ENCODE measurements at regions not wholly inside any gene's neighbourhood (a gene's known extent, or its start where the extent isn't known, plus 50 kb on each side); places are given as distances from the start of the nearest gene placed in this dataset.

DNA sequence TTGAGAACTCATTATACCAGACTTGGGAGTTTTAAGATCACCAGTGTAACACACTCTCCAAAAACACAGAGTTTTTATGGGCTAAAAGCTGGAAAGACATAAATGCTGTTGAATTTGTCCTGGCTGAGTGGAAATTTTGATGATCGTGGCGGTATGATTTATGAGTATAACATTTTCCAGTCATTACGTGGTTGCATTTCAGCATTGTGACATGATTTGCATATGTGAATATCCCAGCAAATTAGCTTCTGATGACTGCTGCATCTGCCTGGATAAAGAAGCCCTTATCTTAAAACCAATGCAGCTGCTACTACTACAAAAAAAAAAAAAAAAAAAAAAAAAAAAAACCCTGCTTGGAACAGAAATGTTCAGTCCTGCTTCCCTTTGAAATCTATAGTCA is 850.9 kb downstream of the TFAP2A start:
- no peak for ATAC-seq

- no peak for ATAC-seq
Measured at GRCh38 chr6:9563568-9563967, 851.3 kb downstream of the TFAP2A start.

DNA sequence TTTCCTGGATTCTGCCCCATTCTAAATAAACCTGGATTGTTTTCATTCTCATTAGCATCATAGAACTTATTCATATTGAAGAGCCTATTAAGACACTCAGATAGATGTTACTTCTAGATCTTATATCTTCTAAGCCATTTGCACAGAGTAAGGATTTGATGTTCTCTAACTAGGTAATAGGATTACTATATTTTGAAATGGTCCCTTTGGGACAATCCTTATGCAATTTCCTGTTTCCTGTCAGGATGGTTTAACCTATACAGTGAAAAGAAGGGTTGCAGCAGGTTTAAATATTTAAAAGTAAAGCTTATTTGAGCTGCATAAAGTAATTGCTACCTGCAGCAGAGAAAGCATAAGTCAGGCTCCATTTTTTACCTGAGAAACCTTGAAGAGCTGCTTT is 860.1 kb downstream of the TFAP2A start:
- no peak for ATAC-seq

DNA sequence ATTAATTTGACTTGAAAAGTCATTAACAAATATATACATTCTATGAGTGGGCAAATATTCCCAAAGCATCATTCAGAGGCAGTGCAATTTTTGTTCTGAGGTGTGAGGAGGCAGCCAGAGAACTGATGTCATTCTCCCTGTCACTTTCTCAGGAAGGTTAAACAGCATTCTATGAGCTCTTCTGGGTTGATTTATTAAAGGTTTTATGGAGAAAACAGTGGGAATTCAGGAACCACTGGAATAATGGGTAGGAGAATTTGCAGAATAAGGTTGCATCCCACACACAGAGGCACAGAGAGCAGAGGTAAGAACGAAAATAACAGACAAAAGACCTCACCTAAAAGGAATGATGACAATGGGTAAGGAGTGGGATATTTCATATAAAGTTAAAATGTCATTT is 860.6 kb downstream of the TFAP2A start:
- ATAC-seq = no peak

DNA sequence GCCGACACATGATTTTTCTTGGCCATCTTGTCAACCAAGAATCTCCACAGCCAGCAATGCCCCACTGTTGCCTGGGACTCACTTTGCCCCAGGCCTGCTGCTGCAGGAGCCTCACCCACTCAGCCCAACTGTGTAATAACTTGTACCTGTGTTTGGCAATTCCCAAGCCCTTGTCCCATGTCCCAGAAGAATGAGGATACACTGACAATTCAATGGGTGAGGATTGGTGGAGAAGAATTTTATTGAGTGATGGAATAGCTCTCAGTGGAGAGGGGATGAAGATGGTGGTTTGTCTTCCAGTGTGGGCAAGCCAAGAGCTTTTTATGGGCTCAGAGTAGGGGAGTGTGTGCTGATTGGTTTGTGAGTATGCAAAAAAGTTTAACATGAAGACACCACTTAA is 861.9 kb downstream of the TFAP2A start:
- no peak for ATAC-seq

- no peak for ATAC-seq
Measured at GRCh38 chr6:9543649-9544048, 871.2 kb downstream of the TFAP2A start.

GRCh38 chr6:9540534-9541126 is 874.2 kb downstream of the TFAP2A start:
- peak in 1 of 2 donors; percentile 53 for ATAC-seq

- ATAC-seq = no peak
Measured at GRCh38 chr6:9540126-9540525, 874.7 kb downstream of the TFAP2A start.

GRCh38 chr6:9539231-9539755 is 875.6 kb downstream of the TFAP2A start:
- ATAC-seq = no peak

DNA sequence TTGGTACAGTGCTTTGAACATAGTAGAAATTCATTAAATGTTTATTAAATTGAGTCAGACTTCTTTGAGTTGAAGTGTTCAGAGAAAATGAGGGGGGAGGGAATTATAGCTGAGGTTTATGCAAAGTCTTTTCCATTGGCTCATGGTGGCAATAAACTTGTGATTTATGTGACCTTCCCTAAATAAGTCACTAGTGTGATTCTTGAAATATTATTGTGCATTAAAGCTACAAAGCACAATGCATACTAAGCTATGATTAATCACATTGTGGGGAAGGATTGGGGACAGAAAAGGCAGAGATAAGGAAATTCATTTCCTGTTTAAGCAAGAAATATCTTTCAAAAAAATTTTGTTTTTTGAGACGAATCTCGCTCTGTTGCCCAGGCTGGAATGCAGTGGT is 877.5 kb downstream of the TFAP2A start:
- peak in 1 of 2 donors; percentile 29 for ATAC-seq

- no peak for ATAC-seq
Measured at GRCh38 chr6:9535106-9535505, 879.8 kb downstream of the TFAP2A start.

- ATAC-seq = no peak
Measured at GRCh38 chr6:9532621-9533557, 882.0 kb downstream of the TFAP2A start.

- no peak for ATAC-seq
Measured at GRCh38 chr6:9527679-9528286, 887.1 kb downstream of the TFAP2A start.

- ATAC-seq = no peak
Measured at GRCh38 chr6:9523462-9523861, 891.4 kb downstream of the TFAP2A start.

DNA sequence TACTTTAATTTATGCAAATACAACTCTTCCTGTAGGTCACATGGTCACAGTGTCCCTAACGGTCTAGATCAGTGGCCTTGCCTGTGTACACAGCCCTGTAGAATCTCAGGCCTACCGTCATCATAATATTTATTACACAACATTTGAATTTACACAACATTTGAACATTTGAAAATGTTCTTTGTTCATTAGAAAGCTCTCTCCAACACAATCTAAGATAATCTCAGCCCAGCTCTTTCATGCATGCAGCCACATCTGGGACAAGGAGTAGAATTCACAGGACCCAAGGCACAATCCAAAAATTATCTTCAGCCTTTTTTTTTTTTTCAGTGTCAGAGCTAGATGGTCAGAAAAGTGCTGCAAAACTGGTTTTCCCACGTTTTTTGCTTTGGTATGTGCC is 892.8 kb downstream of the TFAP2A start:
- ATAC-seq = no peak

DNA sequence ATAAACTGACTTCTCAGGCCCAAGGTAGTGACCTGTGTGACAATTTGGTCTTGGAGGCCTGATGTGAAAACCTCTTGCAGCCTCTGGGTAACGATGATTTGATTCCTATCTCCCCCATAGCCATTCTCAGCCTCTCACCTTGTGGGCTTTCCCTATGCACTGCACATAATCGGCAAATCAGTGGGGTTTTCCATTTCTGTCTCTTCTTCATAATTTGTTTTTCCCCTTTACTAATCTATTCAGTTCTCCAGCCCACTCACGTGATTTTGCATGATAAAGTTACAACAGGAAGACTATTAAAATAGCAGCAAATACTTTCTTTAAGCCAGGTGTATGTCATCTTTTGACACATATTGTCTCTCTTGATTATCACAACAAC is 893.7 kb downstream of the TFAP2A start:
- ATAC-seq = peak; percentile 63 to 65

DNA sequence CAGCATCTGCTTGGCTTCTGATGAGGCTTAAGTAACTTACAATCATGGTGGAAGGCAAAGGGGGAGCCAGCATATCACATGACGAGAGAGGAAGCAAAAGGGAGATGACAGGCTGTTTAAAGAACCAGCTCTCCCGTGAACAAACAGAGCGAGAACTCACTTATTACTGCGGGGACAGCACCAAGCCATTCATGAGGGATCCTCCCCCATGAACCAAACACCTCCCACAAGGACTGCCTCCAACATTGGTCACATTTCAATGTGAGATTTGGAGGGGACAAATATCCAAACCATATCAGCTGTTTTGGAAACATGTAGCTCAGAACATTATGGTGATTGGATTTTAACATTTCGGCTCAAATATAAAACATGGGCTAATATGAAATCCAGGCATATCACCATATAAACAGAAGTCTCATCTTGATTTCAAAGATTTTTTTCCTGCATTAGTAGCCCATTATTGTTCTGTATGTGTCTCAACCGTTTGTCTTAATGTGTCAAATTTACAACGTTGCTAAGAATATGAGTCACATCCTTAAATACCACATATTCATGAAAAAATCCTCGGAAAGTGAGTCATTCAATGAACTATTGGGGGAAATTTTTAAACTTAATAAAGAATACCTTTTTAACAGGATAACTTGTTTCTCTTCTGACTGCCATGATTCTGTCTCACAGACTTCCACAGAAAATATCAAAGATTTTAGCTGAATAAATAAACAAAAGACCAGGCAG is 894.3 kb downstream of the TFAP2A start:
- ATAC-seq = peak; percentile 65 to 69

GRCh38 chr6:9518431-9518830 is 896.4 kb downstream of the TFAP2A start:
- no peak for ATAC-seq

GRCh38 chr6:9517806-9518205 is 897.1 kb downstream of the TFAP2A start:
- no peak for ATAC-seq

GRCh38 chr6:9515633-9516606 is 899.0 kb downstream of the TFAP2A start:
- ATAC-seq = no peak

DNA sequence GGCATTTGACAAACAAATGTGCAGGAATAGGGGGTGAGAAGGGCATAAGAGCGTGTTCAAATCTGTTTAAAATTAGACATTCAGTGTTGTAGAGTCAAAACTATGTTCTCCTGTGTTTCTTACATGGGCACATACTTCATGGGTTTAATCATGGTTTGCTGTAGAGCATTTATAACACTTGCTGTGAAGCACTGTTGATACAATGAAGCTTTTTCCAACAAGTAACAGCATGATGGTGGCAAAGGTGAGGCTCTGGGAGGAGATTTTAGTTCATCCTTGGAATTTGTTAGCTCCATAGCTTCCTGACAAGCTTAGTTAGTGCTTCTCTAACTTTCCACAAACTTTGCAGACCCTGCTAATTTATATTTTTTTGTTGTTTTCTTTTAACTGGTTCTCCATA is 900.7 kb downstream of the TFAP2A start:
- no peak for ATAC-seq

GRCh38 chr6:9511157-9511556 is 903.7 kb downstream of the TFAP2A start:
- ATAC-seq = no peak
